Iris pigment epithelial cell (primary cell): ENCODE measurements at regions not wholly inside any gene's neighbourhood (a gene's known extent, or its start where the extent isn't known, plus 50 kb on each side); places are given as distances from the start of the nearest gene placed in this dataset.
A peak's percentile ranks its signal among the peaks of the same experiment; 100 is the strongest.

Experiments used
- DNase-seq: peaks from one replicate; pipeline ENCODE4 v3.0.0-alpha.2; 2011; ENCODE audit warnings: low read depth

GRCh38 chr9:120212153-120212852 lies 367.7 kb downstream of the CDK5RAP2 start:
- DNase-seq = no peak

GRCh38 chr9:120210274-120210673 lies 369.7 kb downstream of the CDK5RAP2 start:
- DNase-seq = no peak

GRCh38 chr9:120202856-120203654 lies 376.9 kb downstream of the CDK5RAP2 start:
- DNase-seq = no peak

GRCh38 chr9:120198027-120198426 lies 381.9 kb downstream of the CDK5RAP2 start:
- no peak for DNase-seq

- no peak for DNase-seq
Measured at GRCh38 chr9:120197605-120198004, 382.4 kb downstream of the CDK5RAP2 start.

- no peak for DNase-seq
Measured at GRCh38 chr9:120191141-120191540, 388.8 kb downstream of the CDK5RAP2 start.

GRCh38 chr9:120187758-120188157 lies 392.2 kb downstream of the CDK5RAP2 start:
- no peak for DNase-seq

- no peak for DNase-seq
Measured at GRCh38 chr9:120186276-120186675, 393.7 kb downstream of the CDK5RAP2 start.

- no peak for DNase-seq
Measured at GRCh38 chr9:120184266-120184665, 395.7 kb downstream of the CDK5RAP2 start.

GRCh38 chr9:120183615-120184014 lies 396.4 kb downstream of the CDK5RAP2 start:
- DNase-seq = no peak

GRCh38 chr9:120182011-120182410 lies 398.0 kb downstream of the CDK5RAP2 start:
- no peak for DNase-seq

GRCh38 chr9:120177121-120177520 lies 402.8 kb downstream of the CDK5RAP2 start:
- no peak for DNase-seq

GRCh38 chr9:120175031-120175430 lies 404.9 kb downstream of the CDK5RAP2 start:
- DNase-seq = no peak

- no peak for DNase-seq
Measured at GRCh38 chr9:120161776-120162175, 418.2 kb downstream of the CDK5RAP2 start.

GRCh38 chr9:120158221-120158620 lies 421.7 kb downstream of the CDK5RAP2 start:
- no peak for DNase-seq

GRCh38 chr9:120156376-120156775 lies 423.6 kb downstream of the CDK5RAP2 start:
- no peak for DNase-seq

GRCh38 chr9:120153258-120153657 lies 426.7 kb downstream of the CDK5RAP2 start:
- no peak for DNase-seq

GRCh38 chr9:120152295-120152694 lies 427.7 kb downstream of the CDK5RAP2 start:
- DNase-seq = no peak

GRCh38 chr9:120151806-120152205 lies 428.2 kb downstream of the CDK5RAP2 start:
- DNase-seq = no peak

GRCh38 chr9:120151149-120151548 lies 428.8 kb downstream of the CDK5RAP2 start:
- no peak for DNase-seq

GRCh38 chr9:120138955-120139354 lies 441.0 kb downstream of the CDK5RAP2 start:
- no peak for DNase-seq

- no peak for DNase-seq
Measured at GRCh38 chr9:120137186-120137840, 442.7 kb downstream of the CDK5RAP2 start.

- peak; percentile 7 for DNase-seq
Measured at GRCh38 chr9:120136696-120137095, 443.3 kb downstream of the CDK5RAP2 start.
